ENCODE measurements at regions not wholly inside any gene's neighbourhood (a gene's known extent, or its start where the extent isn't known, plus 50 kb on each side); places are given as distances from the start of the nearest gene placed in this dataset.

GRCh38 chr13:95352486-95352885 is 51.2 kb upstream of the ABCC4 start:
- no peak overlapping the region for H3K4me3 ChIP-seq (ENCODE audit: low read depth, low read length)
- no peaks in the 10 kb centered on the region for H3K36me3 ChIP-seq (ENCODE audit: control insufficient read depth, insufficient read depth, low read length)
- H3K27me3 ChIP-seq (ENCODE audit: control insufficient read depth, insufficient read depth, low read length): no peaks in the 10 kb centered on the region
- peak; percentile 8 for TF ChIP-seq CTCF (IDR thresholded peaks at IDR 0.05; ENCODE audit: insufficient read depth, low read length, severe bottlenecking)
- peak; percentile 33 for DNase-seq (ENCODE audit: low read depth)
- FAIRE-seq: no peak

- Histone ChIP-seq H3K27me3 (ENCODE audit: control insufficient read depth, insufficient read depth, low read length) (no peaks in the 10 kb centered on the region), H3K36me3 (ENCODE audit: control insufficient read depth, insufficient read depth, low read length) (no peaks in the 10 kb centered on the region), H3K4me3 (ENCODE audit: low read depth, low read length) (no peak overlapping the region)
- no peak for FAIRE-seq
- no peak for TF ChIP-seq CTCF (IDR thresholded peaks at IDR 0.05; ENCODE audit: insufficient read depth, low read length, severe bottlenecking)
- DNase-seq (ENCODE audit: low read depth): no peak
Observed at GRCh38 chr13:95354156-95354555, 52.9 kb upstream of the ABCC4 start.

- Histone ChIP-seq H3K4me3 (ENCODE audit: low read depth, low read length) (no peak overlapping the region), H3K36me3 (ENCODE audit: control insufficient read depth, insufficient read depth, low read length) (no peaks in the 10 kb centered on the region), H3K27me3 (ENCODE audit: control insufficient read depth, insufficient read depth, low read length) (no peaks in the 10 kb centered on the region)
- DNase-seq (ENCODE audit: low read depth): no peak
- TF ChIP-seq CTCF (IDR thresholded peaks at IDR 0.05; ENCODE audit: insufficient read depth, low read length, severe bottlenecking): no peak
- no peak for FAIRE-seq
Observed at GRCh38 chr13:95354680-95355487, 53.6 kb upstream of the ABCC4 start.

- no peak overlapping the region for H3K4me3 ChIP-seq (ENCODE audit: low read depth, low read length)
- DNase-seq (ENCODE audit: low read depth) (peak; percentile 56), FAIRE-seq (no peak)
- TF ChIP-seq CTCF (IDR thresholded peaks at IDR 0.05; ENCODE audit: insufficient read depth, low read length, severe bottlenecking): no peak
- H3K36me3 ChIP-seq (ENCODE audit: control insufficient read depth, insufficient read depth, low read length): no peaks in the 10 kb centered on the region
- H3K27me3 ChIP-seq (ENCODE audit: control insufficient read depth, insufficient read depth, low read length): no peaks in the 10 kb centered on the region
Observed at GRCh38 chr13:95355494-95355893, 54.2 kb upstream of the ABCC4 start.

GRCh38 chr13:95356916-95357315 is 55.7 kb upstream of the ABCC4 start:
- Histone ChIP-seq H3K36me3 (ENCODE audit: control insufficient read depth, insufficient read depth, low read length) (no peaks in the 10 kb centered on the region), H3K27me3 (ENCODE audit: control insufficient read depth, insufficient read depth, low read length) (no peaks in the 10 kb centered on the region), H3K4me3 (ENCODE audit: low read depth, low read length) (no peak overlapping the region)
- no peak for TF ChIP-seq CTCF (IDR thresholded peaks at IDR 0.05; ENCODE audit: insufficient read depth, low read length, severe bottlenecking)
- no peak for DNase-seq (ENCODE audit: low read depth)
- no peak for FAIRE-seq

GRCh38 chr13:95357875-95358274 is 56.6 kb upstream of the ABCC4 start:
- TF ChIP-seq CTCF (IDR thresholded peaks at IDR 0.05; ENCODE audit: insufficient read depth, low read length, severe bottlenecking): no peak
- Histone ChIP-seq H3K36me3 (ENCODE audit: control insufficient read depth, insufficient read depth, low read length) (no peaks in the 10 kb centered on the region), H3K27me3 (ENCODE audit: control insufficient read depth, insufficient read depth, low read length) (no peaks in the 10 kb centered on the region), H3K4me3 (ENCODE audit: low read depth, low read length) (no peak overlapping the region)
- FAIRE-seq: peak; percentile 7
- no peak for DNase-seq (ENCODE audit: low read depth)
